ENCODE measurements at regions not wholly inside any gene's neighbourhood (a gene's known extent, or its start where the extent isn't known, plus 50 kb on each side); places are given as distances from the start of the nearest gene placed in this dataset.

- TF ChIP-seq EZH2 (IDR thresholded peaks at IDR 0.05; ENCODE audit: borderline replicate concordance, low read depth, low read length, poor library complexity, severe bottlenecking) (no peak), CTCF (conservative IDR thresholded peaks at IDR 0.05; ENCODE audit: low read depth, low read length) (no peak)
- no peaks in the 10 kb centered on the region for H3K4me1 ChIP-seq (ENCODE audit: insufficient read depth, low read length, poor library complexity, severe bottlenecking)
- ChIA-PET CTCF (no interaction called here), POLR2A (ENCODE audit: low non-redundant PET) (no interaction called here)
- H3K27me3 ChIP-seq (replicated peaks; ENCODE audit: insufficient read depth, low read depth, low read length, poor library complexity), result no peaks in the 10 kb centered on the region
- DNase-seq (ENCODE audit: low spot score), result no peak
- no peaks in the 10 kb centered on the region for H3K36me3 ChIP-seq (ENCODE audit: insufficient read depth, low read length, poor library complexity, severe bottlenecking)
- intact Hi-C loops (cut with micrococcal nuclease; ENCODE audit: unreplicated experiment), result no loop called here
- no peaks in the 10 kb centered on the region for H3K9me3 ChIP-seq (ENCODE audit: low read depth, low read length, poor library complexity, severe bottlenecking)
- no TSS peak for BruUV-seq (replicated peaks)
- H3K27ac ChIP-seq (ENCODE audit: low read depth, low read length, poor library complexity, severe bottlenecking), result no peak overlapping the region
- no peak overlapping the region for H3K4me3 ChIP-seq (ENCODE audit: low read depth, low read length, poor library complexity, severe bottlenecking)
These were observed 746.5 kb upstream of the ADAMTS5 start for GRCh38 chr21:27713154-27714109.

- ChIA-PET CTCF (interaction anchor here (1.0 kb wide), 1 partner anchor 1041 kb away, joined by 3 read pairs; no protein-coding TSS in a partner anchor), POLR2A (ENCODE audit: low non-redundant PET) (no interaction called here)
- Histone ChIP-seq H3K9me3 (ENCODE audit: low read depth, low read length, poor library complexity, severe bottlenecking) (no peaks in the 10 kb centered on the region), H3K27me3 (replicated peaks; ENCODE audit: insufficient read depth, low read depth, low read length, poor library complexity) (no peaks in the 10 kb centered on the region), H3K27ac (ENCODE audit: low read depth, low read length, poor library complexity, severe bottlenecking) (no peak overlapping the region), H3K4me1 (ENCODE audit: insufficient read depth, low read length, poor library complexity, severe bottlenecking) (no peaks in the 10 kb centered on the region), H3K4me3 (ENCODE audit: low read depth, low read length, poor library complexity, severe bottlenecking) (no peak overlapping the region), H3K36me3 (ENCODE audit: insufficient read depth, low read length, poor library complexity, severe bottlenecking) (no peaks in the 10 kb centered on the region)
- DNase-seq (ENCODE audit: low spot score), result no peak
- intact Hi-C loops (cut with micrococcal nuclease; ENCODE audit: unreplicated experiment), result loop anchor here (5.0 kb wide), 2 partner anchors 348 to 633 kb away; no protein-coding TSS in a partner anchor
- no TSS peak for BruUV-seq (replicated peaks)
- TF ChIP-seq EZH2 (IDR thresholded peaks at IDR 0.05; ENCODE audit: borderline replicate concordance, low read depth, low read length, poor library complexity, severe bottlenecking) (no peak), CTCF (conservative IDR thresholded peaks at IDR 0.05; ENCODE audit: low read depth, low read length) (no peak)
These were observed 737.8 kb upstream of the ADAMTS5 start for GRCh38 chr21:27704567-27705166.

- TF ChIP-seq EZH2 (IDR thresholded peaks at IDR 0.05; ENCODE audit: borderline replicate concordance, low read depth, low read length, poor library complexity, severe bottlenecking) (no peak), CTCF (conservative IDR thresholded peaks at IDR 0.05; ENCODE audit: low read depth, low read length) (no peak)
- H3K4me1 ChIP-seq (ENCODE audit: insufficient read depth, low read length, poor library complexity, severe bottlenecking), result no peaks in the 10 kb centered on the region
- BruUV-seq (replicated peaks), result no TSS peak
- ChIA-PET POLR2A (ENCODE audit: low non-redundant PET) (no interaction called here), CTCF (no interaction called here)
- H3K27ac ChIP-seq (ENCODE audit: low read depth, low read length, poor library complexity, severe bottlenecking), result no peak overlapping the region
- no peak overlapping the region for H3K4me3 ChIP-seq (ENCODE audit: low read depth, low read length, poor library complexity, severe bottlenecking)
- H3K27me3 ChIP-seq (replicated peaks; ENCODE audit: insufficient read depth, low read depth, low read length, poor library complexity), result no peaks in the 10 kb centered on the region
- no peak for DNase-seq (ENCODE audit: low spot score)
- intact Hi-C loops (cut with micrococcal nuclease; ENCODE audit: unreplicated experiment), result loop anchor here (2.0 to 5.0 kb wide), 3 partner anchors 349 to 1041 kb away; no protein-coding TSS in a partner anchor
- no peaks in the 10 kb centered on the region for H3K9me3 ChIP-seq (ENCODE audit: low read depth, low read length, poor library complexity, severe bottlenecking)
- no peaks in the 10 kb centered on the region for H3K36me3 ChIP-seq (ENCODE audit: insufficient read depth, low read length, poor library complexity, severe bottlenecking)
These were observed 736.9 kb upstream of the ADAMTS5 start for GRCh38 chr21:27703791-27704190.

Measured in A673 (cell line).